ENCODE measurements at regions not wholly inside any gene's neighbourhood (a gene's known extent, or its start where the extent isn't known, plus 50 kb on each side); places are given as distances from the start of the nearest gene placed in this dataset.

DNA sequence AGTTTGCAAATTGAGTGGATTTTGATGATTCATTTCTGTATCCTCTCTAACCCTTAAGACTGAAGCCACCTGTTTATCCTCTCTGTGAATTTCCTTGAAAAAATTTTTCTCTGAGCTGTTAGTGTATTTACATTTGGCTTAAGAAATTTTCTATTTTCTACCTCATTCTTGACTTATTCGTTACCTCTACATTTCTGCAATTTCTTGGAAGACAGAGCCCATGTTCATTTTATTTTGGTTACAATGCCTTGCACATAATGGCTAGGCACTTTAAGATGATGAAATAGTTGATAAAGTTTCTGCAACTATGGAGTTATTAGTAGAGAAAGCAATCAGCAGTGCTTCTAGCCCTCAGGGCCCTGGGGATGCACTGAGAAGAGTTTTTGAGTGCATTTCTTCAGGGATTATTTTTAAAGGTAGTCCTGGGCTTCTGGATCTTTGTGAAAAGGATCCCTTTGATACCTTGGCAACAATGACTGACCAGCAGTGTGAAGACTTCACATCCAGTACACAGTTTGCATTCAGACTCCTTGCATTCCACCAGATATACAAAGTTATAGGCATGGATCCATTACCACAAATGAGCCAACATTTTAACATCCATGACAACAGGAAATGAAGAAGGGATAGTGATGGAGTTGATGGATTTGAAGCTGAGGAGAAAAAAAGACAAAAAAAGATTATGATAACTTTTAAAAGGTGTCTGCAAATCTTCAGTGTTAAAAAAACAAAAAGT, 68.2 kb downstream of the CH25H start:
- TF ChIP-seq HDGF (IDR thresholded peaks at IDR 0.05; ENCODE audit: borderline replicate concordance) (no peak), ARNT (IDR thresholded peaks at IDR 0.05) (no peak), FOXK2 (IDR thresholded peaks at IDR 0.05) (no peak), L3MBTL2 (conservative IDR thresholded peaks at IDR 0.05) (no peak), SUZ12 (IDR thresholded peaks at IDR 0.05) (no peak), TARDBP (IDR thresholded peaks at IDR 0.05) (no peak), BHLHE40 (IDR thresholded peaks at IDR 0.05; ENCODE audit: borderline replicate concordance) (no peak), ELF4 (IDR thresholded peaks at IDR 0.05) (no peak), SP1 (IDR thresholded peaks at IDR 0.05) (no peak), LEF1 (IDR thresholded peaks at IDR 0.05; ENCODE audit: borderline replicate concordance) (no peak), NFRKB (IDR thresholded peaks at IDR 0.05) (no peak), ZNF384 (IDR thresholded peaks at IDR 0.05) (no peak), CTBP1 (IDR thresholded peaks at IDR 0.05; ENCODE audit: borderline replicate concordance) (no peak), FOXM1 (IDR thresholded peaks at IDR 0.05; ENCODE audit: borderline replicate concordance) (no peak), FOXA1 (IDR thresholded peaks at IDR 0.05) (no peak)
- TF ChIP-seq, protein P1, sequence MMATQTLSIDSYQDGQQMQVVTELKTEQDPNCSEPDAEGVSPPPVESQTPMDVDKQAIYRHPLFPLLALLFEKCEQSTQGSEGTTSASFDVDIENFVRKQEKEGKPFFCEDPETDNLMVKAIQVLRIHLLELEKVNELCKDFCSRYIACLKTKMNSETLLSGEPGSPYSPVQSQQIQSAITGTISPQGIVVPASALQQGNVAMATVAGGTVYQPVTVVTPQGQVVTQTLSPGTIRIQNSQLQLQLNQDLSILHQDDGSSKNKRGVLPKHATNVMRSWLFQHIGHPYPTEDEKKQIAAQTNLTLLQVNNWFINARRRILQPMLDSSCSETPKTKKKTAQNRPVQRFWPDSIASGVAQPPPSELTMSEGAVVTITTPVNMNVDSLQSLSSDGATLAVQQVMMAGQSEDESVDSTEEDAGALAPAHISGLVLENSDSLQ (IDR thresholded peaks at IDR 0.05): no peak
- CTCF ChIA-PET: no interaction called here
- POLR2A ChIA-PET: no interaction called here
- no peak for DNase-seq (ENCODE audit: extremely low spot score)

DNA sequence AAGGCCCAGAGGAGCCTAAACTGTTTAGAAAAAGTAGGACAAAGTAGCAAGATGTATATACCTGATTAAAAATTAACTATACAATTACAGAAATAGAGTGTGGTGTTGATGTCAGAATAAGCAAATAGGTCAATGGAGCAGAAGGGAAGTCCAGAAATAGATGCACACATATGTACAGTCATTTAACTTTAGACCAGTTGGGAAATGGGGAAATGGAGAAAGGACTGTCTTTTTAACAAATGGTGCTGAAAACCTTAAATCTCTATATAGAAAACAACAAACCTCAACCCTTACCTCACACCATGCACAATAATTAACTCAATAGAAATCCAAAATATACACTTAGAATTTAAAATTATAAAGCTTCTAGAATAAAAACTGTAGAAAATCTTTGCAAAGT, 72.2 kb downstream of the CH25H start:
- DNase-seq (ENCODE audit: extremely low spot score): no peak
- ChIA-PET POLR2A (no interaction called here), CTCF (no interaction called here)
- TF ChIP-seq CTBP1 (IDR thresholded peaks at IDR 0.05; ENCODE audit: borderline replicate concordance): no peak
- TF ChIP-seq FOXA1 (IDR thresholded peaks at IDR 0.05): no peak
- TF ChIP-seq SP1 (IDR thresholded peaks at IDR 0.05): no peak
- no peak for TF ChIP-seq ARNT (IDR thresholded peaks at IDR 0.05)

DNA sequence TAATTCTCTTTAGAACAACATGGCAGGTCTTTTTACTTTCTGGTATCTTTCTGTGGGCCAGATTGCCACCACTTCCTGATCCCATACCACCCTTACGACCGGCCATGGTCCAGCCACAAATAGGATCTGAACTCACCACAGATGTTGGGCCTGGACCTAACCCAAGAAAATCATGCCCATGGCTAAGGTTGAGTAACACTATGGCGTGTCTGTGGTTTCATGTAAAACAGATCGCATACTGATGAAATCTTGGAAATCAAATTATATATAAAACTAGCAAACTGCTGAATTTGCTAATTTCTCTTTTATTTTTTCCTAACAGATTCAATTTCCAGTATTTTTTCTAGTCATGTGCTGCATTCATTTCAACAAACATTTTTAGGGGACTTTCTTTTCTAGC, 77.2 kb downstream of the CH25H start:
- DNase-seq (ENCODE audit: extremely low spot score): no peak
- POLR2A ChIA-PET: no interaction called here
- TF ChIP-seq SP1 (IDR thresholded peaks at IDR 0.05): no peak
- TF ChIP-seq L3MBTL2 (conservative IDR thresholded peaks at IDR 0.05): no peak
- TF ChIP-seq LEF1 (IDR thresholded peaks at IDR 0.05; ENCODE audit: borderline replicate concordance): no peak
- TF ChIP-seq ARNT (IDR thresholded peaks at IDR 0.05): no peak
- TF ChIP-seq FOXK2 (IDR thresholded peaks at IDR 0.05): no peak
- no peak for TF ChIP-seq BHLHE40 (IDR thresholded peaks at IDR 0.05; ENCODE audit: borderline replicate concordance)
- TF ChIP-seq TARDBP (IDR thresholded peaks at IDR 0.05): no peak
- no peak for TF ChIP-seq SUZ12 (IDR thresholded peaks at IDR 0.05)
- no peak for TF ChIP-seq ELF4 (IDR thresholded peaks at IDR 0.05)
- no peak for TF ChIP-seq ZNF384 (IDR thresholded peaks at IDR 0.05)
- TF ChIP-seq HDGF (IDR thresholded peaks at IDR 0.05; ENCODE audit: borderline replicate concordance): no peak
- no peak for TF ChIP-seq CTBP1 (IDR thresholded peaks at IDR 0.05; ENCODE audit: borderline replicate concordance)
- no peak for TF ChIP-seq NFRKB (IDR thresholded peaks at IDR 0.05)
- TF ChIP-seq FOXA1 (IDR thresholded peaks at IDR 0.05): no peak
- TF ChIP-seq, protein P1 (IDR thresholded peaks at IDR 0.05): no peak
- CTCF ChIA-PET: no interaction called here

DNA sequence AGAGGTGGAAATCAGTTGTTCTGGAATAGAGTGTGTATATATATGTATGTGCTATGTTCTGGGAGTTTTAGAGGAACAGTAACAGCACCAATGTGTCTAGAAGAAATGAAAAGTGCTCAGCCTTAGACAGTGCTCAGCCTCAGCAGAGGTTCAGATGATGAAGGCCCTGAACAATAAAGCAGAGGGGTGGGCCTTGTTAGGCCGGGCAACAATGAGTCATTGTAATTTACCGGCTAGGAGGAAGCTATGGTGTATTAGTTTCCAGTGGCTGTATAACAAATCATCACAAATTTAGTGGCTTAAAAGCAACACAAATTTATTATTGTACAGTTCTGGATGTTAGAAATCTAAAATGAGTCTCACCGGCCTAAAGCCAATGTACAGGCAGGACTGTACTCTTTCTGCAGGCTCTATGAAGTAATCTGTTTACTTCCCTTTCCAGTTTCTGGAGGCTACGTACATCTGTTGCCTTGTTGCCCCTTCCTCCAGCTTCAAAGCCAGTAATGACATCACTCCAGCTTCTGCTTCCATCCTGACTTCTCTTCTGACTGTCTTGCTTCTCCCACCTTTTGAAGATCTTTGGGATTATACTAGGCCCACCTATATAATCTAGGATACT, 84.6 kb downstream of the CH25H start:
- CTCF ChIA-PET: interaction anchor here (0.6 kb wide), 1 partner anchor 188 kb away, joined by 3 read pairs; no protein-coding TSS in a partner anchor
- TF ChIP-seq TARDBP (IDR thresholded peaks at IDR 0.05) (no peak), CTBP1 (IDR thresholded peaks at IDR 0.05; ENCODE audit: borderline replicate concordance) (no peak)

DNA sequence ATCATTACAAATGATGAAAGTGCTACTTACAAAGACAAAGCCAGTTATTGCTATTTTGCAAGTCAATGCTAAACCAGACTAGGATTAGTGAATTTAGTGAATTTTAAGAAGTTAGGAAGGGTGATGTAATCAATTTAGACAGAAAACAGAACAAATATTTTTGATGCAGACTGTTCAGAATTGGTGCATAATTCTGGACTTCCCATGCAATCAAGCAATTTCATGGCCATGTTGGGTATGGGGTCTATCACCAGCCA, 85.4 kb downstream of the CH25H start:
- CTCF ChIA-PET: no interaction called here
- no peak for DNase-seq (ENCODE audit: extremely low spot score)
- POLR2A ChIA-PET: no interaction called here

More for the DNA sequence above, 84.6 kb downstream of the CH25H start:
- POLR2A ChIA-PET: no interaction called here
- no peak for DNase-seq (ENCODE audit: extremely low spot score)

DNA sequence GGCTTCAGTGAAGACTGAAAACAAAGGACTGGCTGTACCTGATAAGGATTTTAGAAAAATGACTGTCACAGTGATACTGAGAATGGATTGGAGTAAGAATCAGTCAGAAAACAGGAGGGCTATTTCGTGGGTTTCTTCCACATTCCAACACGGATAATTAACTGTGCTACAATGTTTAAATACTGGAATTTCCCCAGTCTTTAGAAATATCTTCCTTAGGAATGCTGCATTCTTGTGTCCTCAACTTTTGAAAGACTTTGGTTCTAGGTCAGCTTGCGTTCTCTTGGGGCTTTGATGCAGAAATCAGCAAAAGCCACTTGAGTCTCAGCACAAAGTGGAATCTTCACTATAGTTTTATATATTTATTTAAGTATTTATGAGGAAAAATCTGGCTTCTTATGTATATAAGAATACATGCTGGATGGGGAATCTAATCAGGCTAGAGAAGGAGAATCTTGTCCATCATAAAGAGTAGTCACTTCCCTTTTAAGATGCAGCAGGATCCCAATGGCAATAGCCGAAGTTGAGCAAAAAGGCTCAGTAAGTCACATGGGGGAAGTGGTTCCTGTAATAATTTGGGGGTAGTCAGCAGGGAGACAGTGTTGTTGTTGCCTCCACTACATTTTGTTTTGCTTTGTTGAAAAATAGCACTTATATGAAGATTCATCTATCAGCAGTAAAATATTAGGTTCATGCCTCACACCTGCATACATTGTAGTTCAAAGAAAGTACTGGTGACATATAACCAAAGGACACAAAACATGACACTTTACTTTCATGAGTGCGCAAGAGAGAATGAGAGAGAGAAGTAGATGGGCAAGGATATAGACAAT, 86.0 kb downstream of the CH25H start:
- CTCF ChIA-PET: no interaction called here

More for the DNA sequence above, 85.4 kb downstream of the CH25H start:
- TF ChIP-seq CTBP1 (IDR thresholded peaks at IDR 0.05; ENCODE audit: borderline replicate concordance): no peak
- TF ChIP-seq SP1 (IDR thresholded peaks at IDR 0.05): no peak
- TF ChIP-seq ELF4 (IDR thresholded peaks at IDR 0.05): no peak

More for the DNA sequence above, 86.0 kb downstream of the CH25H start:
- DNase-seq (ENCODE audit: extremely low spot score): no peak
- POLR2A ChIA-PET: no interaction called here
- TF ChIP-seq FOXM1 (IDR thresholded peaks at IDR 0.05; ENCODE audit: borderline replicate concordance): no peak
- no peak for TF ChIP-seq L3MBTL2 (conservative IDR thresholded peaks at IDR 0.05)
- TF ChIP-seq CTBP1 (IDR thresholded peaks at IDR 0.05; ENCODE audit: borderline replicate concordance): no peak
- TF ChIP-seq, protein P1 (IDR thresholded peaks at IDR 0.05): no peak
- no peak for TF ChIP-seq ELF4 (IDR thresholded peaks at IDR 0.05)
- no peak for TF ChIP-seq LEF1 (IDR thresholded peaks at IDR 0.05; ENCODE audit: borderline replicate concordance)
- no peak for TF ChIP-seq FOXA1 (IDR thresholded peaks at IDR 0.05)
- no peak for TF ChIP-seq TARDBP (IDR thresholded peaks at IDR 0.05)

Data from HEK293T (cell line).